CD14-positive monocyte (primary cell): ENCODE measurements at regions not wholly inside any gene's neighbourhood (a gene's known extent, or its start where the extent isn't known, plus 50 kb on each side); places are given as distances from the start of the nearest gene placed in this dataset.

ENCODE experiments used
- DNase-seq, 3 donors: peaks; one replicate each; pipeline ENCODE4 v3.0.0-alpha.2; 2011 to 2022
- H2AFZ ChIP-seq: 2 replicates; pipeline ENCODE4 v1.6.0; 2012; ENCODE audit warnings: mild to moderate bottlenecking, low read depth, low read length, inconsistent platforms; ENCODE audit not compliant: insufficient read depth, poor library complexity, severe bottlenecking
- H3K27ac ChIP-seq, 2 donors: 1 replicate in 1 of 2; 2 replicates in 1 of 2; pipeline ENCODE4 v1.5.1; 2012 to 2013; ENCODE audit warnings: low read length in 2 of 2, control low read depth in 1 of 2, inconsistent platforms in 1 of 2, low read depth in 1 of 2, mild to moderate bottlenecking in 1 of 2
- H3K27me3 ChIP-seq, 2 donors: one replicate each; pipeline versions ENCODE4 v1.6.0 to v1.6.1; 2011 to 2013; ENCODE audit warnings: low read length in 2 of 2; ENCODE audit not compliant: control insufficient read depth in 2 of 2, insufficient read depth in 2 of 2
- H3K36me3 ChIP-seq, 2 donors: replicated peaks in 1 of 2; 1 replicate in 1 of 2; 2 replicates in 1 of 2; pipeline versions ENCODE4 v1.5.1 to v1.6.1; 2012 to 2013; ENCODE audit warnings: low read length in 2 of 2, control low read depth in 1 of 2, inconsistent platforms in 1 of 2, mild to moderate bottlenecking in 1 of 2; ENCODE audit not compliant: insufficient read depth in 2 of 2, control insufficient read depth in 1 of 2
- H3K4me1 ChIP-seq, 2 donors: 1 replicate in 1 of 2; 2 replicates in 1 of 2; pipeline versions ENCODE4 v1.5.1 to v1.6.1; 2012 to 2013; ENCODE audit warnings: low read length in 2 of 2, control low read depth in 1 of 2, inconsistent platforms in 1 of 2, mild to moderate bottlenecking in 1 of 2, moderate library complexity in 1 of 2; ENCODE audit not compliant: insufficient read depth in 2 of 2, control insufficient read depth in 1 of 2
- H3K4me2 ChIP-seq: replicated peaks from 2 replicates; pipeline ENCODE3; 2012; ENCODE audit warnings: low read length, moderate library complexity, mild to moderate bottlenecking; ENCODE audit not compliant: poor library complexity, severe bottlenecking; ENCODE audit errors: extremely low read depth
- H3K4me3 ChIP-seq, 3 experiments: fragments of 200-600 bp in 1 of 3; sonication (generic) in 1 of 3; replicated peaks in 1 of 3; 1 replicate in 2 of 3; 2 replicates in 1 of 3; pipeline ENCODE4 v1.5.1; 2011 to 2013; ENCODE audit warnings: low read length in 3 of 3, mild to moderate bottlenecking in 3 of 3, control low read depth in 2 of 3, low read depth in 2 of 3, inconsistent platforms in 1 of 3, moderate library complexity in 1 of 3
- H3K79me2 ChIP-seq: 2 replicates; pipeline ENCODE4 v1.6.0; 2012; ENCODE audit warnings: mild to moderate bottlenecking, control low read depth, inconsistent platforms, low read length, moderate library complexity; ENCODE audit not compliant: insufficient read depth
- H3K9ac ChIP-seq: 2 replicates; pipeline ENCODE4 v1.6.0; 2017; ENCODE audit warnings: low read length, mild to moderate bottlenecking; ENCODE audit not compliant: insufficient read depth, poor library complexity, severe bottlenecking
- H3K9me3 ChIP-seq, 2 donors: replicated peaks in 1 of 2; 1 replicate in 1 of 2; 2 replicates in 1 of 2; pipeline versions ENCODE4 v1.5.1 to v1.6.1; 2012 to 2013; ENCODE audit warnings: low read length in 2 of 2, control low read depth in 1 of 2; ENCODE audit not compliant: control insufficient read depth in 1 of 2, insufficient read depth in 1 of 2
- H4K20me1 ChIP-seq: 2 replicates; pipeline ENCODE4 v1.6.0; 2012; ENCODE audit warnings: mild to moderate bottlenecking, low read length, control low read depth, moderate library complexity; ENCODE audit not compliant: insufficient read depth
- H3K27ac Mint-ChIP-seq, 7 donors: one replicate each; pipeline ENCODE4 v1.8.0; 2020; ENCODE audit warnings: mild to moderate bottlenecking in 7 of 7, mixed read lengths in 7 of 7, moderate library complexity in 6 of 7, inconsistent platforms in 2 of 7
- H3K27me3 Mint-ChIP-seq, 3 donors: one replicate each; pipeline ENCODE4 v1.8.0; 2021 to 2022; ENCODE audit warnings: low read depth in 3 of 3, mild to moderate bottlenecking in 3 of 3, mixed read lengths in 3 of 3, moderate library complexity in 3 of 3, inconsistent platforms in 1 of 3
- H3K36me3 Mint-ChIP-seq, 2 donors: one replicate each; pipeline ENCODE4 v1.8.0; 2020; ENCODE audit warnings: mixed read lengths in 2 of 2, inconsistent platforms in 1 of 2, mild to moderate bottlenecking in 1 of 2
- H3K4me1 Mint-ChIP-seq: one replicate; pipeline ENCODE4 v1.8.0; 2020; ENCODE audit warnings: mild to moderate bottlenecking, mixed read lengths
- H3K4me3 Mint-ChIP-seq, 2 donors: one replicate each; pipeline ENCODE4 v1.8.0; 2020; ENCODE audit warnings: mild to moderate bottlenecking in 2 of 2, mixed read lengths in 2 of 2, moderate library complexity in 1 of 2
- H3K9me3 Mint-ChIP-seq, 7 donors: one replicate each; pipeline ENCODE4 v1.8.0; 2020 to 2022; ENCODE audit warnings: mixed read lengths in 7 of 7, mild to moderate bottlenecking in 6 of 7, moderate library complexity in 6 of 7, inconsistent platforms in 2 of 7
- CTCF ChIP-seq: fragments of 200-600 bp; IDR thresholded peaks from one replicate; pipeline ENCODE4 v1.8.0; 2022; ENCODE audit warnings: antibody characterized with exemption, mild to moderate bottlenecking
- WGBS: methylation state at CpG from one replicate; pipeline ENCODE4 v1.1.5; 2013; ENCODE audit warnings: missing lambda C conversion rate; ENCODE audit not compliant: insufficient coverage; 5-methylcytosine and 5-hydroxymethylcytosine counted together
- intact Hi-C, 2 donors: fragments of 100-400 bp; cut with micrococcal nuclease; formaldehyde crosslinking; loops; one replicate each; pipeline versions ENCODE4 v1.15.0 to v1.15.1; 2023

DNA sequence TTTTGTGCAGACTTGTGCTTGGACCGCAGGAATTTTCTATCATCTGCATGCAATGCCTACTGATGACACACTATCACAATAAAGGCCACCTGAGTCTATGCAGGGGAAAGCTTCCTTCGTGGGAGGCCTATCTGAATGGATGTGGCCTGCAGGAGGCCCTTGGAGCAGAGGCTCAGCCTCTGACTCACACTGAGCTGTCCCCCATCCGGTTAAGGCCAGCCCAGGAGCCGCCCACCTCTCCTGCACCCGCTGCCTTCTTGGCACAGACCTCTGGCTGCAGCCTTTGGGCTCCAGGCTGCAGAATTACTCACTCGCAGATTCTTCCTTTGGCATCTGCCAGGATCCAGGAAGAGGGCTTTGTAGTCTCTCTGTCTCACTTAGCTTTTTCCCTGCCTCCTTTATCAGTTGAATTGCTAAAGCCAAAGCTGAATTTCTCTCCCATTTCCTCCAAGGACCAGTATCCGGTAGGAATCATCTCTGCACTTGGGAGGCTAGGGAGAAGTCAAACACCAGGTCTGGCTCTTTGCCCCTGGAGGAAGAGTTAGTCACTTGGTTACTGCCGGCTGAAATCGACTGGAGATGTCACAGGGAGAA lies 65.1 kb upstream of the JUN start:
- 97% methylated on average over 5 of the region's 9 CpGs for WGBS
- no peaks in the 10 kb centered on the region for H3K36me3 Mint-ChIP-seq
- no peak for DNase-seq
- no peak overlapping the region for H3K4me2 ChIP-seq
- no peaks in the 10 kb centered on the region for H3K27me3 ChIP-seq
- H3K4me1 Mint-ChIP-seq: peaks cover 4% of the 10 kb centered on the region
- no peaks in the 10 kb centered on the region for H3K9me3 ChIP-seq
- no peaks in the 10 kb centered on the region for H4K20me1 ChIP-seq
- peak overlapping the region; percentile 17 for H2AFZ ChIP-seq
- H3K4me3 Mint-ChIP-seq: no peak overlapping the region
- no peak overlapping the region for H3K4me3 ChIP-seq
- TF ChIP-seq CTCF: no peak
- peaks cover 4 to 5% of the 10 kb centered on the region in 2 donors for H3K4me1 ChIP-seq
- H3K9ac ChIP-seq: no peak overlapping the region
- no peaks in the 10 kb centered on the region for H3K79me2 ChIP-seq
- peaks cover 3 to 6% (median 5%) of the 10 kb centered on the region in 3 donors for H3K27me3 Mint-ChIP-seq
- H3K36me3 ChIP-seq: no peaks in the 10 kb centered on the region
- intact Hi-C loops: no loop called here
- H3K9me3 Mint-ChIP-seq: no peaks in the 10 kb centered on the region
- no peak overlapping the region for H3K27ac Mint-ChIP-seq
- no peak overlapping the region for H3K27ac ChIP-seq

DNA sequence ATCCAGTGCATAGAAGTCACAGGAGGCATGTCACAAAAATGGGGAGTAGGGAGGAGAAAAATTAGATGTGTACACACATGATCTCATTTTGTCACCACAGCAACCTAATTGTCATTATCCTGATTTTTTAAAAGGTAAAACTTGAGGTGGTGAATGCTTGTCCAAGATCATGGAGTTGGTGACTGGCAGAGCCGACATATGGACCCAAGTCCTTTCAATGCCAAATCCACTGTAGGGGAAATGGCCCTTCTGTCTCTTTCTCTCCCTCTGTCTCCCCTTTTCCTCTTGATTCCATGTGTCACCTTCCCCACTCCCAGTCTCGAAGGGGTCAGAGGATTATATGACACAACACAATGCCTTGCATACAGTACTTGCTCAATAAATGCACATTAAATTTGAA lies 65.7 kb upstream of the JUN start:
- WGBS: no CpG with 5 or more reads among the region's 2 CpGs
- H3K9ac ChIP-seq: no peak overlapping the region
- no peaks in the 10 kb centered on the region for H3K36me3 ChIP-seq
- Mint-ChIP-seq H3K27ac (no peak overlapping the region), H3K4me3 (no peak overlapping the region), H3K9me3 (no peaks in the 10 kb centered on the region), H3K36me3 (no peaks in the 10 kb centered on the region), H3K4me1 (peaks cover 9% of the 10 kb centered on the region), H3K27me3 (peaks cover 3 to 7% (median 5%) of the 10 kb centered on the region in 3 donors)
- H3K4me3 ChIP-seq: no peak overlapping the region
- no peaks in the 10 kb centered on the region for H3K9me3 ChIP-seq
- no peaks in the 10 kb centered on the region for H3K27me3 ChIP-seq
- TF ChIP-seq CTCF: no peak
- intact Hi-C loops: no loop called here
- H3K79me2 ChIP-seq: no peaks in the 10 kb centered on the region
- no peak overlapping the region for H3K27ac ChIP-seq
- peaks cover 10 to 11% of the 10 kb centered on the region in 2 donors for H3K4me1 ChIP-seq
- no peak overlapping the region for H3K4me2 ChIP-seq
- no peak overlapping the region for H2AFZ ChIP-seq
- DNase-seq: no peak
- no peaks in the 10 kb centered on the region for H4K20me1 ChIP-seq
